ENCODE measurements at regions not wholly inside any gene's neighbourhood (a gene's known extent, or its start where the extent isn't known, plus 50 kb on each side); places are given as distances from the start of the nearest gene placed in this dataset.

- TF ChIP-seq CTCF (IDR thresholded peaks at IDR 0.05) (no peak), MAX (IDR thresholded peaks at IDR 0.05; ENCODE audit: low read depth) (peak; percentile 96), GABPA (IDR thresholded peaks at IDR 0.05; ENCODE audit: low read depth) (0 out of 2 replicates have a peak, but pooled peaks have one; percentile 6), TAF1 (IDR thresholded peaks at IDR 0.05; ENCODE audit: borderline replicate concordance, low read depth, low read length) (peak; percentile 24; the same call in 1 of the 2 replicates), MEF2A (IDR thresholded peaks at IDR 0.05; ENCODE audit: borderline replicate concordance, low read depth) (peak; percentile 61; the same call in 1 of the 2 replicates), NFIC (IDR thresholded peaks at IDR 0.05; ENCODE audit: borderline replicate concordance) (peak; percentile 66)
These were observed 58.6 kb upstream of the SNX9 start for GRCh38 chr6:157764178-157765068.

All from SK-N-SH (cell line).